ENCODE measurements at regions not wholly inside any gene's neighbourhood (a gene's known extent, or its start where the extent isn't known, plus 50 kb on each side); places are given as distances from the start of the nearest gene placed in this dataset.

GRCh38 chr3:156772588-156773206, 53.5 kb upstream of the LEKR1 start:
- no peak overlapping the region for H3K4me3 ChIP-seq
- TF ChIP-seq POLR2A (IDR thresholded peaks at IDR 0.05): no peak
- TF ChIP-seq CTCF (IDR thresholded peaks at IDR 0.05): no peak
- peak overlapping the region; percentile 4 to 41 for H3K27ac ChIP-seq
- no peaks in the 10 kb centered on the region for H3K27me3 ChIP-seq
- H3K4me1 ChIP-seq: no peaks in the 10 kb centered on the region
- no peaks in the 10 kb centered on the region for H3K9me3 ChIP-seq
- no peaks in the 10 kb centered on the region for H3K36me3 ChIP-seq
- intact Hi-C loops (cut with DNase I; ENCODE audit: low total_unique reads): no loop called here
- DNase-seq: peak in 1 of 2 donors; percentile 34

DNA sequence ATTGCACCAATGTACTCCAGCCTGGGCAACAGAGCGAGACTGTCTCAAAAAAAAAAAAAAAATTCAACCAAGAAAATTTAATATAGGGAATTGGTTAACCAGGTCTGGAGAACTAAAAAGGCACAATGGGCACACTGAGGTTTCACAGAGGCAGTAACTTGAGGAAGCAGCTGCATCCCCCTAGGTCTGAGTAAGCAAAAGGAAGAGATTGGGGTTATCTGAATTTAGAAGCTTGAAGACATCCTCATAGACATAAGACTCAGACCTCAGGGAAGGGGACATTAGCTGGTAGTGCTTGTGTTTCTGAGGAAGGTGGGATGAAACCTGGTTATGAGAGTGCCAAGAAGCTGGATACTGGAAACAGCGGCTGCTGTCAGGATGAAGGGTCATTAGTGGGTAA, 50.1 kb upstream of the LEKR1 start:
- no peaks in the 10 kb centered on the region for H3K36me3 ChIP-seq
- no peaks in the 10 kb centered on the region for H3K9me3 ChIP-seq
- no peak overlapping the region for H3K27ac ChIP-seq
- no peak for DNase-seq
- no peak overlapping the region for H3K4me3 ChIP-seq
- intact Hi-C loops (cut with DNase I; ENCODE audit: low total_unique reads): no loop called here
- no peaks in the 10 kb centered on the region for H3K4me1 ChIP-seq
- no peak for TF ChIP-seq CTCF (IDR thresholded peaks at IDR 0.05)
- no peak for TF ChIP-seq POLR2A (IDR thresholded peaks at IDR 0.05)
- H3K27me3 ChIP-seq: no peaks in the 10 kb centered on the region
